PC-3 (cell line): ENCODE measurements at regions not wholly inside any gene's neighbourhood (a gene's known extent, or its start where the extent isn't known, plus 50 kb on each side); places are given as distances from the start of the nearest gene placed in this dataset.
"Not testable (repeated sequence)": the region's sequence is repeated elsewhere in the genome, so short reads cannot be mapped to it uniquely, and the experiment has no call there.

Source experiments
- CTCF ChIP-seq: fragments of 300-600 bp; sonication (generic); conservative IDR thresholded peaks from 2 replicates; pipeline ENCODE4 v1.5.1; 2017; ENCODE audit warnings: antibody characterized with exemption, low read depth, mild to moderate bottlenecking, low read length
- EZH2phosphoT487 ChIP-seq: fragments of 300-600 bp; sonication (generic); IDR thresholded peaks from 2 replicates; pipeline ENCODE4 v1.6.1; 2018; ENCODE audit warnings: mild to moderate bottlenecking, antibody characterized with exemption, low read length, borderline replicate concordance

- TF ChIP-seq CTCF, EZH2phosphoT487: not testable (repeated sequence)
These were observed 116.0 kb downstream of the CRLF3 start for GRCh38 chr17:30708241-30709078.
